ENCODE measurements at regions not wholly inside any gene's neighbourhood (a gene's known extent, or its start where the extent isn't known, plus 50 kb on each side); places are given as distances from the start of the nearest gene placed in this dataset.

- TF ChIP-seq, protein P1, sequence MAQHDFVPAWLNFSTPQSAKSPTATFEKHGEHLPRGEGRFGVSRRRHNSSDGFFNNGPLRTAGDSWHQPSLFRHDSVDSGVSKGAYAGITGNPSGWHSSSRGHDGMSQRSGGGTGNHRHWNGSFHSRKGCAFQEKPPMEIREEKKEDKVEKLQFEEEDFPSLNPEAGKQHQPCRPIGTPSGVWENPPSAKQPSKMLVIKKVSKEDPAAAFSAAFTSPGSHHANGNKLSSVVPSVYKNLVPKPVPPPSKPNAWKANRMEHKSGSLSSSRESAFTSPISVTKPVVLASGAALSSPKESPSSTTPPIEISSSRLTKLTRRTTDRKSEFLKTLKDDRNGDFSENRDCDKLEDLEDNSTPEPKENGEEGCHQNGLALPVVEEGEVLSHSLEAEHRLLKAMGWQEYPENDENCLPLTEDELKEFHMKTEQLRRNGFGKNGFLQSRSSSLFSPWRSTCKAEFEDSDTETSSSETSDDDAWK (CRISPR knock-in tag; IDR thresholded peaks at IDR 0.05), result no peak
- TF ChIP-seq ZNF121 (CRISPR knock-in tag; IDR thresholded peaks at IDR 0.05), result no peak
Measured at GRCh38 chr21:41621513-41621912, 113.6 kb upstream of the TMPRSS2 start (continued).

DNA sequence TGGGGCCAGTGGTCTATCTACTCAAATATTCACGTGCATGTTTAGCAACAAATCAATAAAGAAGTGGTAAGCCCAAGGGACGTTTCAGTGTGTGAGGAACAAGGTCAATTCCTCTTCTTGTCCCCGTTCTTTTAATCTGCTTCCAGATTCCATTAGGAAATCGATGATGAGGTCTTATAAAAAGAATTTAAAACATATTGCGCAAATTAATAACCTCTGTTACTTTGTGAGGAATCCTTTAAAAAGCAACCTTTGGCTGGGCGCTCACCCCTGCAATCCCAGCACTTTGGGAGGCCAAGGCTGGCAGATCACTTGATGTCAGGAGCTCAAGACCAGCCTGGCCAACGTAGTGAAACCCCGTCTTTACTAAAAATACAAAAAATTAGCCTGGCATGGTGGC lies 113.0 kb upstream of the TMPRSS2 start:
- intact Hi-C loops (cut with micrococcal nuclease; ENCODE audit: unreplicated experiment), result no loop called here
- H3K4me2 ChIP-seq (ENCODE audit: low read depth, low read length), result no peak overlapping the region
- TF ChIP-seq SNRNP70 (IDR thresholded peaks at IDR 0.05; ENCODE audit: low read depth, low read length) (no peak), BCL6 (CRISPR knock-in tag; IDR thresholded peaks at IDR 0.05) (no peak), CBX2 (IDR thresholded peaks at IDR 0.05; ENCODE audit: low read depth, low read length) (no peak), CBX2 (CRISPR knock-in tag; IDR thresholded peaks at IDR 0.05; ENCODE audit: low read depth) (no peak), YEATS2 (CRISPR knock-in tag; IDR thresholded peaks at IDR 0.05; ENCODE audit: borderline replicate concordance) (no peak), POGK (CRISPR knock-in tag; conservative IDR thresholded peaks at IDR 0.05) (no peak), ZNF30 (CRISPR knock-in tag; IDR thresholded peaks at IDR 0.05) (no peak), KLF6 (CRISPR knock-in tag; IDR thresholded peaks at IDR 0.05) (no peak), MEF2D (CRISPR knock-in tag; IDR thresholded peaks at IDR 0.05) (no peak), ZNF672 (CRISPR knock-in tag; IDR thresholded peaks at IDR 0.05) (no peak), TBX3 (IDR thresholded peaks at IDR 0.05; ENCODE audit: borderline replicate concordance) (no peak), SIN3A (IDR thresholded peaks at IDR 0.05; ENCODE audit: borderline replicate concordance, low read depth, low read length) (no peak), JDP2 (CRISPR knock-in tag; IDR thresholded peaks at IDR 0.05; ENCODE audit: borderline replicate concordance) (no peak), KDM5B (CRISPR knock-in tag; IDR thresholded peaks at IDR 0.05; ENCODE audit: borderline replicate concordance) (no peak), ZBTB14 (CRISPR knock-in tag; IDR thresholded peaks at IDR 0.05) (no peak), ZNF33B (CRISPR knock-in tag; IDR thresholded peaks at IDR 0.05) (no peak), ZNF564 (CRISPR knock-in tag; IDR thresholded peaks at IDR 0.05) (no peak), PHF5A (CRISPR knock-in tag; IDR thresholded peaks at IDR 0.05; ENCODE audit: low read depth, unreplicated experiment) (no peak)
- TF ChIP-seq, protein P2, sequence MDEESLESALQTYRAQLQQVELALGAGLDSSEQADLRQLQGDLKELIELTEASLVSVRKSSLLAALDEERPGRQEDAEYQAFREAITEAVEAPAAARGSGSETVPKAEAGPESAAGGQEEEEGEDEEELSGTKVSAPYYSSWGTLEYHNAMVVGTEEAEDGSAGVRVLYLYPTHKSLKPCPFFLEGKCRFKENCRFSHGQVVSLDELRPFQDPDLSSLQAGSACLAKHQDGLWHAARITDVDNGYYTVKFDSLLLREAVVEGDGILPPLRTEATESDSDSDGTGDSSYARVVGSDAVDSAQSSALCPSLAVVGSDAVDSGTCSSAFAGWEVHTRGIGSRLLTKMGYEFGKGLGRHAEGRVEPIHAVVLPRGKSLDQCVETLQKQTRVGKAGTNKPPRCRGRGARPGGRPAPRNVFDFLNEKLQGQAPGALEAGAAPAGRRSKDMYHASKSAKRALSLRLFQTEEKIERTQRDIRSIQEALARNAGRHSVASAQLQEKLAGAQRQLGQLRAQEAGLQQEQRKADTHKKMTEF (CRISPR knock-in tag; IDR thresholded peaks at IDR 0.05), result no peak
- H2AFZ ChIP-seq (ENCODE audit: low read length), result no peak overlapping the region
- no peaks in the 10 kb centered on the region for H3K36me3 ChIP-seq (replicated peaks in 1 of 2; ENCODE audit: control insufficient read depth in 1 of 2, insufficient read depth in 2 of 2, low read length in 2 of 2)
- no peak overlapping the region for H3K4me3 ChIP-seq (replicated peaks in 1 of 3; ENCODE audit: insufficient read depth in 1 of 3, low read depth in 2 of 3, low read length in 3 of 3)
- H3K4me1 ChIP-seq (ENCODE audit: insufficient read depth, low read length), result peaks cover 15% of the 10 kb centered on the region
- no peaks in the 10 kb centered on the region for H3K79me2 ChIP-seq (ENCODE audit: insufficient read depth, low read length)
- BruUV-seq (replicated peaks), result no TSS peak
- no peak overlapping the region for H3K9ac ChIP-seq (ENCODE audit: insufficient read depth, low read depth, low read length)
- H3K27me3 ChIP-seq (ENCODE audit: control insufficient read depth in 1 of 2, insufficient read depth in 2 of 2, low read length in 2 of 2), result peaks cover 4 to 29% of the 10 kb centered on the region in 2 experiments; a peak in 4 of 5 replicates
- ATAC-seq, result no peak
- no peak for DNase-seq (ENCODE audit: low spot score)
- no peak for FAIRE-seq
- H3K9me3 ChIP-seq (ENCODE audit: low read length), result no peaks in the 10 kb centered on the region
- H4K20me1 ChIP-seq (ENCODE audit: insufficient read depth, low read length), result no peaks in the 10 kb centered on the region
- ChIA-PET CTCF (ENCODE audit: low intra/inter-chr PET ratio, low total read pairs) (no interaction called here), POLR2A (no interaction called here)
- 47% methylated on average over 8 of the region's 8 CpGs for WGBS (ENCODE audit: low lambda C conversion rate)
- in situ Hi-C loops (cut with HindIII; ENCODE audit: extremely low pct_ligation_motif_present, low pct_unique_long_range_greater_than_20kb), result loop anchor here (25.0 kb wide), 1 partner anchor 491 kb away; no protein-coding TSS in a partner anchor
- H3K27ac ChIP-seq (ENCODE audit: extremely low read length, insufficient read depth, low read length), result no peak overlapping the region

Measured in HepG2 (cell line).